Neural progenitor cell (in vitro differentiated cells): ENCODE measurements at regions not wholly inside any gene's neighbourhood (a gene's known extent, or its start where the extent isn't known, plus 50 kb on each side); places are given as distances from the start of the nearest gene placed in this dataset.
"Not testable (repeated sequence)": the region's sequence is repeated elsewhere in the genome, so short reads cannot be mapped to it uniquely, and the experiment has no call there.

Source experiments
- EZH2 ChIP-seq: fragments of 200-600 bp; sonication (generic); IDR thresholded peaks from 2 replicates; pipeline ENCODE4 v1.6.1; 2017; ENCODE audit warnings: antibody characterized with exemption, mild to moderate bottlenecking, moderate library complexity
- EZH2phosphoT487 ChIP-seq: fragments of 200-600 bp; sonication (generic); IDR thresholded peaks from 2 replicates; pipeline ENCODE4 v1.6.1; 2017; ENCODE audit warnings: antibody characterized with exemption
- TF ChIP-seq, protein P1 (sequence below): fragments of 200-600 bp; sonication (generic); IDR thresholded peaks from 2 replicates; pipeline ENCODE4 v1.5.1; 2017; ENCODE audit warnings: antibody characterized with exemption, mild to moderate bottlenecking

DNA sequence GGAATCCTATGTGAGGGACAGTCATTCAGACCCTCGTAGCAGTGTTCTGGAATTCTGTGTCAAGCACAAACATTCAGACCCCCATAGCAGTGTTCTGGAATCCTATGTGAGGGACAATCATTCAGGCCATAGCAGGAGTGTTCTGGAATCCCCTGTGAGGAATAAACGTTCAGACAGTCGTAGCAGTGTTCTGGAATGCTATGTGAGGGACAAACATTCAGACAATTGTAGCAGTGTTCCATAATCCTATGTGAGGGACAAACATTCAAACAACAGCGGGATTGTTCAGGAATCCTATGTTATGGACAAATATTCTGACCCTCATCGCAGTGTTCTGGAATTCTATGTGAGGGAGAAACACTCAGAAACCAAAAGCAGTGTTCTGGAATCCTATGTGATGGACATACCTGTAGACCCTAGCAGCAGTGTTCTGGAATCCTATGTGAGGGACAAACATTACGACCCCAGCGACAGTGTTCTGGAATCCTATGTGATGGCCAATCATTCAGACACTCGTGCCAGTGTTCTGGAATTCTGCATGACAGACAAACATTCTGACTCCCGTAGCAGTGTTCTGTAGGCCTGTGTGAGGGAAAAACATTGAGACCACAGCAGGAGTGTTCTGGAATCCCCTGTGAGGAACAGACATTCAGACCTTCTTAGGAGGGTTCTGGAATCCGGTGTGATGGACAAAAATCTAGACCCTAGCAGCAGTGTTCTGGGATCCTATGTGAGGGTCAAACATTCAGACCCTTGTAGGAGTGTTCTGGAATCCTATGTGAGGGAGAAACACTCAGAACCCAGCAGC is 388.1 kb upstream of the SPATA31A5 start:
- TF ChIP-seq, protein P1, sequence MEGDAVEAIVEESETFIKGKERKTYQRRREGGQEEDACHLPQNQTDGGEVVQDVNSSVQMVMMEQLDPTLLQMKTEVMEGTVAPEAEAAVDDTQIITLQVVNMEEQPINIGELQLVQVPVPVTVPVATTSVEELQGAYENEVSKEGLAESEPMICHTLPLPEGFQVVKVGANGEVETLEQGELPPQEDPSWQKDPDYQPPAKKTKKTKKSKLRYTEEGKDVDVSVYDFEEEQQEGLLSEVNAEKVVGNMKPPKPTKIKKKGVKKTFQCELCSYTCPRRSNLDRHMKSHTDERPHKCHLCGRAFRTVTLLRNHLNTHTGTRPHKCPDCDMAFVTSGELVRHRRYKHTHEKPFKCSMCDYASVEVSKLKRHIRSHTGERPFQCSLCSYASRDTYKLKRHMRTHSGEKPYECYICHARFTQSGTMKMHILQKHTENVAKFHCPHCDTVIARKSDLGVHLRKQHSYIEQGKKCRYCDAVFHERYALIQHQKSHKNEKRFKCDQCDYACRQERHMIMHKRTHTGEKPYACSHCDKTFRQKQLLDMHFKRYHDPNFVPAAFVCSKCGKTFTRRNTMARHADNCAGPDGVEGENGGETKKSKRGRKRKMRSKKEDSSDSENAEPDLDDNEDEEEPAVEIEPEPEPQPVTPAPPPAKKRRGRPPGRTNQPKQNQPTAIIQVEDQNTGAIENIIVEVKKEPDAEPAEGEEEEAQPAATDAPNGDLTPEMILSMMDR = not testable (repeated sequence)
- not testable (repeated sequence) for TF ChIP-seq EZH2phosphoT487, EZH2
